IMR-90 (cell line): ENCODE measurements at regions not wholly inside any gene's neighbourhood (a gene's known extent, or its start where the extent isn't known, plus 50 kb on each side); places are given as distances from the start of the nearest gene placed in this dataset.
A peak's percentile ranks its signal among the peaks of the same experiment; 100 is the strongest.

Experiments
- ATAC-seq: fragments of 200-7000 bp; cut with Tn5 transposase; 2 replicates; pipeline ENCODE4 v1.9.1; 2020; ENCODE audit warnings: low read depth, mild to moderate bottlenecking, moderate library complexity
- BruUV-seq: library from RNA; stranded (reverse); fragments of 400-500 nt; replicated peaks from 2 replicates; lab custom pipeline; 2021; lab: Mats Ljungman, UMichigan
- CTCF ChIA-PET: fragments of 300-600 bp; formaldehyde crosslinking; extraction: SDS; loops from one replicate; lab custom pipeline; 2021; ENCODE audit warnings: antibody characterized with exemption; lab: Yijun Ruan, JAX
- POLR2A ChIA-PET: fragments of 300-600 bp; sonication (Branson Sonifier 250); formaldehyde crosslinking; loops from one replicate; lab custom pipeline; 2022; ENCODE audit warnings: antibody characterized with exemption; ENCODE audit not compliant: unreplicated experiment; lab: Charles Lee
- DNase-seq: peaks from one replicate; pipeline ENCODE4 v3.0.0; 2013
- H2AFZ ChIP-seq: replicated peaks from 2 replicates; pipeline ENCODE3; 2013; ENCODE audit warnings: low read length, mild to moderate bottlenecking; ENCODE audit not compliant: poor library complexity
- H2AK5ac ChIP-seq: 2 replicates; pipeline ENCODE4 v1.6.1; 2013; ENCODE audit warnings: low read depth, low read length, inconsistent platforms
- H2AK9ac ChIP-seq: replicated peaks from 2 replicates; pipeline ENCODE3; 2013; ENCODE audit warnings: mild to moderate bottlenecking, low read depth, low read length, moderate library complexity; ENCODE audit not compliant: poor library complexity
- H2BK120ac ChIP-seq: 2 replicates; pipeline ENCODE4 v1.6.1; 2013; ENCODE audit warnings: low read depth, low read length, inconsistent platforms
- H2BK15ac ChIP-seq: 3 replicates; pipeline ENCODE4 v1.6.1; 2013; ENCODE audit warnings: low read depth, low read length, inconsistent platforms
- H2BK20ac ChIP-seq: 2 replicates; pipeline ENCODE4 v1.6.1; 2013; ENCODE audit warnings: low read depth, mild to moderate bottlenecking, inconsistent platforms, low read length, moderate library complexity
- H2BK5ac ChIP-seq: 2 replicates; pipeline ENCODE4 v1.6.1; 2013; ENCODE audit warnings: mild to moderate bottlenecking, low read depth, low read length, inconsistent platforms; ENCODE audit not compliant: poor library complexity, severe bottlenecking
- H3K14ac ChIP-seq: replicated peaks from 2 replicates; pipeline ENCODE4 v1.6.1; 2013; ENCODE audit warnings: low read depth, low read length, inconsistent platforms
- H3K18ac ChIP-seq: 2 replicates; pipeline ENCODE4 v1.6.1; 2013; ENCODE audit warnings: low read depth, low read length, control low read depth
- H3K23ac ChIP-seq: 2 replicates; pipeline ENCODE4 v1.6.1; 2013; ENCODE audit warnings: low read depth, low read length, inconsistent platforms
- H3K27ac ChIP-seq: 2 replicates; pipeline ENCODE4 v1.5.1; 2013; ENCODE audit warnings: mild to moderate bottlenecking, control low read depth, low read length; ENCODE audit not compliant: insufficient read depth
- H3K27me3 ChIP-seq: 2 replicates; pipeline ENCODE4 v1.6.1; 2013; ENCODE audit warnings: low read length; ENCODE audit not compliant: control insufficient read depth, insufficient read depth
- H3K36me3 ChIP-seq: 2 replicates; pipeline ENCODE4 v1.6.1; 2013; ENCODE audit warnings: low read length, mixed read lengths; ENCODE audit not compliant: control insufficient read depth, insufficient read depth
- H3K4ac ChIP-seq: 2 replicates; pipeline ENCODE4 v1.6.1; 2013; ENCODE audit warnings: low read depth, low read length, inconsistent platforms
- H3K4me1 ChIP-seq: 2 replicates; pipeline ENCODE4 v1.6.1; 2013; ENCODE audit warnings: low read length, mixed read lengths; ENCODE audit not compliant: control insufficient read depth, insufficient read depth
- H3K4me2 ChIP-seq: 2 replicates; pipeline ENCODE4 v1.6.1; 2013; ENCODE audit warnings: low read depth, mild to moderate bottlenecking, control low read depth, low read length, moderate library complexity
- H3K4me3 ChIP-seq: 2 replicates; pipeline ENCODE4 v1.5.1; 2013; ENCODE audit warnings: low read depth, mild to moderate bottlenecking, control low read depth, low read length, moderate library complexity; ENCODE audit not compliant: insufficient read depth
- H3K56ac ChIP-seq: 2 replicates; pipeline ENCODE4 v1.6.1; 2013; ENCODE audit warnings: low read length, inconsistent platforms; ENCODE audit not compliant: insufficient read depth; ENCODE audit errors: extremely low read depth
- H3K79me1 ChIP-seq, 2 experiments: 2 replicates each; pipeline ENCODE4 v1.6.1; 2013; ENCODE audit warnings: low read length in 2 of 2, inconsistent platforms in 1 of 2, low read depth in 1 of 2
- H3K9ac ChIP-seq: 2 replicates; pipeline ENCODE4 v1.6.1; 2013; ENCODE audit warnings: low read depth, low read length, control low read depth
- H3K9me1 ChIP-seq: 2 replicates; pipeline ENCODE4 v1.6.1; 2013; ENCODE audit warnings: low read length, inconsistent platforms; ENCODE audit not compliant: insufficient read depth
- H3K9me3 ChIP-seq: 2 replicates; pipeline ENCODE4 v1.6.1; 2013; ENCODE audit warnings: low read length; ENCODE audit not compliant: control insufficient read depth, insufficient read depth
- H4K20me1 ChIP-seq: 2 replicates; pipeline ENCODE4 v1.6.1; 2013; ENCODE audit warnings: low read length, inconsistent platforms; ENCODE audit not compliant: insufficient read depth
- H4K5ac ChIP-seq: 2 replicates; pipeline ENCODE4 v1.6.1; 2013; ENCODE audit warnings: mild to moderate bottlenecking, low read depth, low read length, control low read depth
- H4K8ac ChIP-seq, 2 experiments: 2 replicates each; pipeline ENCODE4 v1.6.1; 2013; ENCODE audit warnings: low read depth in 2 of 2, low read length in 2 of 2, control low read depth in 1 of 2, inconsistent platforms in 1 of 2
- H4K91ac ChIP-seq: 2 replicates; pipeline ENCODE4 v1.6.1; 2013; ENCODE audit warnings: low read depth, low read length, inconsistent platforms; ENCODE audit not compliant: insufficient read depth
- BHLHE40 ChIP-seq: fragments of 150-350 bp; IDR thresholded peaks from 2 replicates; pipeline ENCODE4 v1.6.1; 2016; ENCODE audit warnings: mild to moderate bottlenecking, low read depth, low read length
- CEBPB ChIP-seq: IDR thresholded peaks from 2 replicates; pipeline ENCODE4 v1.6.1; 2012; ENCODE audit warnings: low read depth, low read length, improper control_type of control experiment
- CHD1 ChIP-seq: IDR thresholded peaks from 2 replicates; pipeline ENCODE4 v1.6.1; 2012; ENCODE audit warnings: low read depth, low read length, improper control_type of control experiment
- CTCF ChIP-seq: conservative IDR thresholded peaks from 2 replicates; pipeline ENCODE4 v1.5.1; 2012; ENCODE audit warnings: mild to moderate bottlenecking, low read depth, low read length, improper control_type of control experiment
- MAZ ChIP-seq: IDR thresholded peaks from 2 replicates; pipeline ENCODE4 v1.6.1; 2012; ENCODE audit warnings: low read depth, mild to moderate bottlenecking, low read length, improper control_type of control experiment, moderate library complexity, borderline replicate concordance
- MXI1 ChIP-seq: IDR thresholded peaks from 2 replicates; pipeline ENCODE4 v1.6.1; 2012; ENCODE audit warnings: low read depth, mild to moderate bottlenecking, low read length, moderate library complexity, borderline replicate concordance
- POLR2A ChIP-seq: IDR thresholded peaks from 2 replicates; pipeline ENCODE4 v1.6.1; 2012; ENCODE audit warnings: mild to moderate bottlenecking, low read depth, low read length
- RAD21 ChIP-seq: IDR thresholded peaks from 2 replicates; pipeline ENCODE4 v1.6.1; 2012; ENCODE audit warnings: low read length, improper control_type of control experiment
- RCOR1 ChIP-seq: IDR thresholded peaks from 2 replicates; pipeline ENCODE4 v1.6.1; 2012; ENCODE audit warnings: mild to moderate bottlenecking, low read length, improper control_type of control experiment; ENCODE audit not compliant: insufficient replicate concordance
- RFX5 ChIP-seq: IDR thresholded peaks from 2 replicates; pipeline ENCODE4 v1.8.0; 2012; ENCODE audit warnings: low read depth, mild to moderate bottlenecking, low read length, moderate library complexity
- SMC3 ChIP-seq: fragments of 150-350 bp; IDR thresholded peaks from 2 replicates; pipeline ENCODE4 v1.6.1; 2016; ENCODE audit warnings: low read depth, mild to moderate bottlenecking, antibody characterized with exemption, low read length, moderate library complexity
- USF2 ChIP-seq: fragments of 150-350 bp; IDR thresholded peaks from 2 replicates; pipeline ENCODE4 v1.6.1; 2017; ENCODE audit warnings: mild to moderate bottlenecking, antibody characterized with exemption, low read length, low read depth
- WGBS, 2 experiments: methylation state at CpG; one replicate each; pipeline versions ENCODE4 v1.1.5 to v1.1.7; 2013; ENCODE audit warnings: missing lambda C conversion rate in 2 of 2; ENCODE audit not compliant: insufficient read length in 1 of 2; ENCODE audit errors: extremely low coverage in 2 of 2; 5-methylcytosine and 5-hydroxymethylcytosine counted together
- dilution Hi-C: fragments of 300-500 bp; cut with HindIII; formaldehyde crosslinking; loops from one replicate; pipeline ENCODE4 v1.14.3; 2018; ENCODE audit warnings: low sequenced_read_pairs; ENCODE audit not compliant: unreplicated experiment
- in situ Hi-C: fragments of 300-500 bp; cut with MboI; formaldehyde crosslinking; loops from 3 replicates; pipeline ENCODE4 v1.14.3; 2019; ENCODE audit warnings: low sequenced_read_pairs, inconsistent platforms, mixed read lengths
- intact Hi-C: fragments of 100-400 bp; cut with micrococcal nuclease; formaldehyde crosslinking; loops from 2 replicates; pipeline ENCODE4 v1.10.0; 2022

GRCh38 chr6:1107578-1107977 is 204.3 kb upstream of the FOXQ1 start:
- Histone ChIP-seq H2AK5ac (no peak overlapping the region), H2BK120ac (no peak overlapping the region), H2BK20ac (no peak overlapping the region), H2BK5ac (no peak overlapping the region), H3K79me1 (no peaks in the 10 kb centered on the region), H3K4ac (no peak overlapping the region), H3K27me3 (no peaks in the 10 kb centered on the region), H2AK9ac (peak overlapping the region; percentile 7), H4K5ac (no peak overlapping the region), H3K23ac (no peak overlapping the region), H3K4me2 (no peak overlapping the region), H4K91ac (no peak overlapping the region), H4K20me1 (no peaks in the 10 kb centered on the region), H2BK15ac (no peak overlapping the region), H3K18ac (no peak overlapping the region), H3K9ac (no peak overlapping the region), H3K27ac (no peak overlapping the region), H3K4me1 (peaks cover 6% of the 10 kb centered on the region; the same call in 1 of the 2 replicates), H4K8ac (no peak overlapping the region), H3K56ac (no peak overlapping the region), H3K14ac (no peak overlapping the region), H3K4me3 (no peak overlapping the region), H3K36me3 (no peaks in the 10 kb centered on the region), H3K9me3 (no peaks in the 10 kb centered on the region), H2AFZ (no peak overlapping the region), H3K9me1 (no peaks in the 10 kb centered on the region)
- ATAC-seq (no peak), DNase-seq (no peak)
- POLR2A ChIA-PET = no interaction called here
- in situ Hi-C loops (no loop called here), intact Hi-C loops (no loop called here), dilution Hi-C loops (no loop called here)
- CTCF ChIA-PET = no interaction called here
- BruUV-seq = no TSS peak
- TF ChIP-seq BHLHE40 = no peak
- TF ChIP-seq RFX5 = no peak
- no peak for TF ChIP-seq POLR2A
- TF ChIP-seq CTCF = no peak
- no peak for TF ChIP-seq CHD1
- no peak for TF ChIP-seq RAD21
- no peak for TF ChIP-seq MAZ
- no peak for TF ChIP-seq SMC3
- no peak for TF ChIP-seq CEBPB
- TF ChIP-seq RCOR1 = no peak
- TF ChIP-seq MXI1 = no peak
- TF ChIP-seq USF2 = no peak
- WGBS, 2 experiments = no CpG with 5 or more reads among the region's 4 CpGs
